ENCODE measurements at regions not wholly inside any gene's neighbourhood (a gene's known extent, or its start where the extent isn't known, plus 50 kb on each side); places are given as distances from the start of the nearest gene placed in this dataset.

DNA sequence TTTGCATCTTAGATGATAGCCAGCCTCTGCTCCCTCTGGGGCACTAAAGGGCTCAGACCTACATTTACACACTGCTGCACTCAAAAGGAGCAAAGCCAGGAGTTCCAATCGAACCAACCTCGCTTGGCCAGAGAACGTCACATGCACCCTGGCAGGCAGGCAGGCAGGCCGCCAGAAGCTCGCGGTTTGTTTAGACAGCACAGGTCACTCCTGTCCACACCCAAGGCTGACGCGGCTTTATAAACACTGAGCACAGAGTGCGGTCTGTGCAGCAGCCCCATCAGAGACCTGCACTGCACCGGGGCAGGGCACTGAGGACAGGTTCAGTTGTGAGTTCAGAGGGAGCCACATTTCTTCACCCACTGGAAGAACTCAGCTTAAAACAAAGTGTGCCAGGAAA lies 143.9 kb downstream of the BCOR start (continued):
- no peak for TF ChIP-seq SMC3 (conservative IDR thresholded peaks at IDR 0.05; ENCODE audit: poor library complexity)

DNA sequence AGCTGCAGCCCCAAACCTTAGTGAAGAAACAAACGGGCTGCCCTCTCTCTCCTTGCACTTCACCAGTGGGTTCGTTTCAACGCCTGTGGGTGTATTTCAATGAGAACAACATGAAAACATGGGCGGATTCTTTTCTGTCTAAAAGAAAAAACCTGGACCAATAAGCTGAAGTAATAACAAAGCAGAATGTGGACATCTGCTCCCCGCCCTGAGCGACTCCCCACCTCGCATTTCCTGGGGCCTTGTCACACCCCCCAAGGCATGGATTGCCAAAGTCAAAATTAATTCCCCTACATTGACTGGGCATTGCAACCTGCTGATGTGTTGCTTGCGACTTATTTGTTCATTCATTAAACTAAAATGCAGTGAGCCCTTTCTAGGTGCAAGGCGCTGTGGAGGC lies 142.9 kb downstream of the BCOR start:
- Histone ChIP-seq H3K4me2 (ENCODE audit: low read length) (no peak overlapping the region), H3K9ac (ENCODE audit: low read length) (no peak overlapping the region), H2AFZ (ENCODE audit: low read depth, low read length) (no peak overlapping the region), H3K9me2 (ENCODE audit: insufficient read depth, low read length) (no peaks in the 10 kb centered on the region), H3K79me2 (replicated peaks; ENCODE audit: insufficient read depth, low read length) (no peaks in the 10 kb centered on the region), H3K27ac (ENCODE audit: low read length) (no peak overlapping the region), H3K36me3 (ENCODE audit: insufficient read depth, low read length) (no peaks in the 10 kb centered on the region), H4K20me1 (ENCODE audit: insufficient read depth) (no peaks in the 10 kb centered on the region), H3K27me3 (ENCODE audit: insufficient read depth, low read depth, low read length) (no peaks in the 10 kb centered on the region), H3F3A (ENCODE audit: insufficient read depth, low read length, poor library complexity, severe bottlenecking) (no peaks in the 10 kb centered on the region), H3K4me3 (ENCODE audit: low read length) (no peak overlapping the region), H3K9me3 (ENCODE audit: low read length) (no peaks in the 10 kb centered on the region)
- no peak for TF ChIP-seq SMC3 (conservative IDR thresholded peaks at IDR 0.05; ENCODE audit: poor library complexity)
- TF ChIP-seq EP300 (conservative IDR thresholded peaks at IDR 0.05; ENCODE audit: poor library complexity, severe bottlenecking) = no peak
- TF ChIP-seq, protein P1, sequence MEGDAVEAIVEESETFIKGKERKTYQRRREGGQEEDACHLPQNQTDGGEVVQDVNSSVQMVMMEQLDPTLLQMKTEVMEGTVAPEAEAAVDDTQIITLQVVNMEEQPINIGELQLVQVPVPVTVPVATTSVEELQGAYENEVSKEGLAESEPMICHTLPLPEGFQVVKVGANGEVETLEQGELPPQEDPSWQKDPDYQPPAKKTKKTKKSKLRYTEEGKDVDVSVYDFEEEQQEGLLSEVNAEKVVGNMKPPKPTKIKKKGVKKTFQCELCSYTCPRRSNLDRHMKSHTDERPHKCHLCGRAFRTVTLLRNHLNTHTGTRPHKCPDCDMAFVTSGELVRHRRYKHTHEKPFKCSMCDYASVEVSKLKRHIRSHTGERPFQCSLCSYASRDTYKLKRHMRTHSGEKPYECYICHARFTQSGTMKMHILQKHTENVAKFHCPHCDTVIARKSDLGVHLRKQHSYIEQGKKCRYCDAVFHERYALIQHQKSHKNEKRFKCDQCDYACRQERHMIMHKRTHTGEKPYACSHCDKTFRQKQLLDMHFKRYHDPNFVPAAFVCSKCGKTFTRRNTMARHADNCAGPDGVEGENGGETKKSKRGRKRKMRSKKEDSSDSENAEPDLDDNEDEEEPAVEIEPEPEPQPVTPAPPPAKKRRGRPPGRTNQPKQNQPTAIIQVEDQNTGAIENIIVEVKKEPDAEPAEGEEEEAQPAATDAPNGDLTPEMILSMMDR (IDR thresholded peaks at IDR 0.05; ENCODE audit: poor library complexity, severe bottlenecking) = no peak
- TF ChIP-seq, protein P2, sequence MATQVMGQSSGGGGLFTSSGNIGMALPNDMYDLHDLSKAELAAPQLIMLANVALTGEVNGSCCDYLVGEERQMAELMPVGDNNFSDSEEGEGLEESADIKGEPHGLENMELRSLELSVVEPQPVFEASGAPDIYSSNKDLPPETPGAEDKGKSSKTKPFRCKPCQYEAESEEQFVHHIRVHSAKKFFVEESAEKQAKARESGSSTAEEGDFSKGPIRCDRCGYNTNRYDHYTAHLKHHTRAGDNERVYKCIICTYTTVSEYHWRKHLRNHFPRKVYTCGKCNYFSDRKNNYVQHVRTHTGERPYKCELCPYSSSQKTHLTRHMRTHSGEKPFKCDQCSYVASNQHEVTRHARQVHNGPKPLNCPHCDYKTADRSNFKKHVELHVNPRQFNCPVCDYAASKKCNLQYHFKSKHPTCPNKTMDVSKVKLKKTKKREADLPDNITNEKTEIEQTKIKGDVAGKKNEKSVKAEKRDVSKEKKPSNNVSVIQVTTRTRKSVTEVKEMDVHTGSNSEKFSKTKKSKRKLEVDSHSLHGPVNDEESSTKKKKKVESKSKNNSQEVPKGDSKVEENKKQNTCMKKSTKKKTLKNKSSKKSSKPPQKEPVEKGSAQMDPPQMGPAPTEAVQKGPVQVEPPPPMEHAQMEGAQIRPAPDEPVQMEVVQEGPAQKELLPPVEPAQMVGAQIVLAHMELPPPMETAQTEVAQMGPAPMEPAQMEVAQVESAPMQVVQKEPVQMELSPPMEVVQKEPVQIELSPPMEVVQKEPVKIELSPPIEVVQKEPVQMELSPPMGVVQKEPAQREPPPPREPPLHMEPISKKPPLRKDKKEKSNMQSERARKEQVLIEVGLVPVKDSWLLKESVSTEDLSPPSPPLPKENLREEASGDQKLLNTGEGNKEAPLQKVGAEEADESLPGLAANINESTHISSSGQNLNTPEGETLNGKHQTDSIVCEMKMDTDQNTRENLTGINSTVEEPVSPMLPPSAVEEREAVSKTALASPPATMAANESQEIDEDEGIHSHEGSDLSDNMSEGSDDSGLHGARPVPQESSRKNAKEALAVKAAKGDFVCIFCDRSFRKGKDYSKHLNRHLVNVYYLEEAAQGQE (IDR thresholded peaks at IDR 0.05; ENCODE audit: borderline replicate concordance) = no peak
- no peak for TF ChIP-seq POLR2AphosphoS5 (IDR thresholded peaks at IDR 0.05)
- TF ChIP-seq TAF1 (IDR thresholded peaks at IDR 0.05; ENCODE audit: low read depth) = no peak
- no peak for TF ChIP-seq MXI1 (conservative IDR thresholded peaks at IDR 0.05; ENCODE audit: poor library complexity, severe bottlenecking)
- no peak for TF ChIP-seq EZH2 (IDR thresholded peaks at IDR 0.05; ENCODE audit: borderline replicate concordance, insufficient read depth, low read length, poor library complexity, severe bottlenecking)
- no peak for TF ChIP-seq RAD21 (conservative IDR thresholded peaks at IDR 0.05)

DNA sequence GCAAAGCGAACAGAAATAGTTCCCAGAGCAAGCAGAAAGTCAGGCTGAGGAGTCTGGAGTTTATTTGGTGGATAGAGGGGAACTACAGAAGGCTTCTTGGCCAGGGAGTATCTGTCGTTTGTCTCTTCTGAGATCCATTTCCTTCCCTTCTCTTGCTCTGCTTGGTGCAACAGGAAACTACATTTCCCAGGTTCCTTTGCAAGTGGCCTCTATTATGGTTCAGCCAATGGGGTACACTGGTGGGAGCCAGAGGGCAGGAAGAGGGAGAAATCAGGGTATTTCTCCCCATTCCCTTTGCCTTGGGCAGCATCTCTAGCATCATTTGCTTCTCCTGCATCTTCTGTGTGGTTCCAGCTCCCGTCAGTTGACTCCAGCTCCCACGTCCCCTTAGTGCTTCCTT lies 142.1 kb downstream of the BCOR start:
- H3K9me2 ChIP-seq (ENCODE audit: insufficient read depth, low read length) = no peaks in the 10 kb centered on the region
- no peak overlapping the region for H3K4me3 ChIP-seq (ENCODE audit: low read length)
- H3K9me3 ChIP-seq (ENCODE audit: low read length) = no peaks in the 10 kb centered on the region
- no peak overlapping the region for H3K4me2 ChIP-seq (ENCODE audit: low read length)
- no peaks in the 10 kb centered on the region for H4K20me1 ChIP-seq (ENCODE audit: insufficient read depth)
- H2AFZ ChIP-seq (ENCODE audit: low read depth, low read length) = no peak overlapping the region
- no peaks in the 10 kb centered on the region for H3K27me3 ChIP-seq (ENCODE audit: insufficient read depth, low read depth, low read length)
- H3K9ac ChIP-seq (ENCODE audit: low read length) = no peak overlapping the region
- no peak for TF ChIP-seq EP300 (conservative IDR thresholded peaks at IDR 0.05; ENCODE audit: poor library complexity, severe bottlenecking)
- TF ChIP-seq, protein P1 (IDR thresholded peaks at IDR 0.05; ENCODE audit: poor library complexity, severe bottlenecking) = no peak
- H3K27ac ChIP-seq (ENCODE audit: low read length) = no peak overlapping the region
- H3F3A ChIP-seq (ENCODE audit: insufficient read depth, low read length, poor library complexity, severe bottlenecking) = no peaks in the 10 kb centered on the region
- no peaks in the 10 kb centered on the region for H3K36me3 ChIP-seq (ENCODE audit: insufficient read depth, low read length)
- no peaks in the 10 kb centered on the region for H3K79me2 ChIP-seq (replicated peaks; ENCODE audit: insufficient read depth, low read length)
